ENCODE measurements at regions not wholly inside any gene's neighbourhood (a gene's known extent, or its start where the extent isn't known, plus 50 kb on each side); places are given as distances from the start of the nearest gene placed in this dataset.

DNA sequence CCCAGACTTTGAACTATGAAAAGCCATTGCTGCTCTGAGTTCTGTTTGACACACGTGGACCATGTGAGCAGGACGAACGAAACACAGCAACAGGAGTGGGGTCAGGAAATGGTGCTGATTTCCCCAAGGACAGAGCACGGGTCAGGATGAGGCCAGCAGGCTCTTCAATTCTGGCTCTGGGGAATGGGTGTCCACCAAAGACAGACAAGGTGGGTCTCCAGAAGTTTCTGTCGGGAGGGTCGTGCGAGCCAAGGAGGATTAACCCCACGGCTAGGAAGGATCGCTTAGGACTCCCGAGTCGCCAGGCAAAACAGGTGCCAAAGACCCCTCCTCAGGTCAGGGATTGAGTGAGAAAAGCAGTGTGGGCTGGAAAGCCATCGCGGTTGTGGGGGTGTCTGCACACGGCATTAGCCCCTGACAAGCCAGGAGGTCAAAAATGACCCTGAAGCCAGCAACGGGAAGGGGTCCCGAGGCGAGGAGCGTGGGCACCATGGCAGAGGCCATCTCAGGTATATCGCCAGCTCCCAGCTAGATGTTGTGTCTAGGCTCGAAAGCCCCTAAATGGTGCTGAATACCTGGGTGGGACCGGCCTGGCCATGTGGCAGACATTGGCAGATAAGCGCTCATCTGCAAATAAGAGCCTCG, 213.9 kb upstream of the SALL3 start:
- in situ Hi-C loops (cut with MboI; ENCODE audit: low sequenced_read_pairs): no loop called here

DNA sequence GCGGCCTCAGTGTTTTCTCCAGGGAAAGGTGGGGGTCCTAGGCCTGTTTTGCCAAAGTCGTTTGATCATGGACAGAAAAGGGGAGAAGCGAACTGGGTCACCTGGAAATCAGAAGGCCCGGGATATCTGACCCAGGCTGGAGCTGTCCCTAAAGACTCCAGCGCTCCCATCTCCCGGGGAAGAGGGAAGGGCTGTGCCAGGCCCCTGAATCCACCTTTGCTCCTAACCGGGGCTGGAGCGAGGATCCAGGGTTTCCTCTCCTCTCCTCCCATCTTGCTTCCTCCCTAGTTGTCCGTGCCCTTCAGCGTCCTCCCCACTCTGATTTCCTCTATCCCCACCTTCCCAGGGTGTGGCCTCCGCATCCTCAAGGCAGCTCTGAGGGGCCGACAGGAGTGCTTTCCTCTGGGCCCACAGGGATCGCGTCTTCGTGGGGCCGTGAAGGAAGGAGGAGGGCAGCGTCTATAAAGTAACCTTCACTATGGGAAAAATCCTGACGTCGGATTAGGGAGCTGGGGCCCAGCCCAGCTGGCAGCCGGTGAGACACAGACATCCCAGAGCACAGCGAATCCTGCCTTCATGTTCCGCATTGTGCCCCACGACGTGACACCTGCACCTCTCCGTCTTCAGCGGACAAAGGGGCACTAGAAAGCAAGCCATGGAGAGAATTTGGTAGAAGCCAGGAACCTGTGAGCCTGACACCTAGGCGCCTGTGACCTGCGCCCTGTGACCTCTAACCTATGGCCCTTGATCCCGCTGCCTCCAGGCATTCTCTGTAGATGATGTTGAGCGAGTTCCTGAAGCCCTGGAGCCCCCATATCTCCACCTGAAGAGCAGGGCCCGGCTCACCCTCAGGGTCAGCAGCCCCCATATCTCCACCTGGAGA, 212.7 kb upstream of the SALL3 start:
- in situ Hi-C loops (cut with MboI; ENCODE audit: low sequenced_read_pairs): no loop called here

GRCh38 chr18:78767648-78768071, 212.0 kb upstream of the SALL3 start:
- in situ Hi-C loops (cut with MboI; ENCODE audit: low sequenced_read_pairs): no loop called here

- in situ Hi-C loops (cut with MboI; ENCODE audit: low sequenced_read_pairs): no loop called here
Measured at GRCh38 chr18:78768221-78768620, 211.4 kb upstream of the SALL3 start.

DNA sequence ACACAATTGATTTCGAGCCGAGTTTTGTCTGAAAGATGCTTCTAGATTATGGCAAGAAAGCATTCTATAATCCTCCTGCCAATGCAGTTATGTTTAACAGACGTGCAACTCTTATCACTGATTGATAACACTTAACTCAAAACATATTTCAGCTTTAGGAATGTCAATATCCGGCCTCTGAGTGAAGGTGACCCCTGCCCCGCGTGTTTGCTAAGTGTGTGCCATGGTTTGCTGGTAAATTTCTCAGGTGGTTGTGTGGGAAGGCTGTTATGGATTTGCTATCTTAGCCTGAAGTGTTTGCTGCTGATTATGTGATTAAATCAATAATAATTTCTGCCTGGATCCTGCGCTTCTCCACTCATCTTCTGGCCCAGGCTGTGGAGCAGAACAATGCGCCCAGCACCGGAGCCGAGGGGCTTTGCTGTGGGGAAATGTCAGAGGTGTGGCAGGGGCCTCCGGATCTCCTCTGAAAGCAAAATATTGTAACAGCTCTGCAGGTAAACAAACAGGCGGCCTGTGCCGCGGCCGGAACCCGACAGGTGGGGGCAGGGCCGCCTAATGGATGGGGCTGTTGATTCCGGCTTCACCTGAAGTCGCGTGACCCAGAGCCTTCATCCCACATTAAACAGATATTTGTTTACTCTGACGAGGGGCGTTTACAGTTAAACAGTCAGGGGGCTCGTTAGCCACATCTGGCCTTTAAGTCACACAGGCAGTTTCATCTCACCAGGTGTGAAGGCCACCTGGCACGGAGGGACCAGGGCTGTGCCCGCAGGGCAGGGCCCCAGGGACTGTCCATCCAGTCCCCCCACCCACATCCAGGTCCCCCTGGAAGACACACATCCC, 210.7 kb upstream of the SALL3 start:
- in situ Hi-C loops (cut with MboI; ENCODE audit: low sequenced_read_pairs): no loop called here

DNA sequence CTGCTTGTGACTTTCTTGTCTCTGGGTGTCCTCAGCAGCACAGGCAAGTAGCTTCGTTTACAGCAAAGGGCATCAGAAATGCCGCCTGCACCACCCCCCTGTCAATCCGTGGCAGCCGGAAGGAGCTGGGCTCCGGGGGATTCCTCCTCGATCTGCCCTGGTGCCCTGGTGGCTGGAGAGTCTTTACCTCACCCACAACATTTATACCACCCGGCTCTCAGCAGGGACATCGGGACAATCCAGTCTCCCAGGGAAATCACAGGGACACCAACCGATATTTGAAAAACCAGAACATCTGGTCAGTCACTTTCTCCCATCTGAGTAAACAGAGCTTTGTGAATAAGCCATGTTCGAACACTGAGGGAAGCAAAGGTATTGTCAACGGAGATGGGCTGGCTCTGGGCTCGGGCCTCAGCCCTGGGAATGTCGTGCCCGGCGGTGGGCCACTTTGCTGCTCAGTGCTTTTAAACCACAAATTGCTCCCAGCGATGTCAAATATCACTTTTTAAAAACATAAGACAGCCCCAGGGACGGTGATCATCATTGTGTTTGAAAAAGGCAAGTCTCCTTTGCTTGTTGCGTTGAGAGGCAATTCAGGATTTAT, 210.0 kb upstream of the SALL3 start:
- in situ Hi-C loops (cut with MboI; ENCODE audit: low sequenced_read_pairs): no loop called here

DNA sequence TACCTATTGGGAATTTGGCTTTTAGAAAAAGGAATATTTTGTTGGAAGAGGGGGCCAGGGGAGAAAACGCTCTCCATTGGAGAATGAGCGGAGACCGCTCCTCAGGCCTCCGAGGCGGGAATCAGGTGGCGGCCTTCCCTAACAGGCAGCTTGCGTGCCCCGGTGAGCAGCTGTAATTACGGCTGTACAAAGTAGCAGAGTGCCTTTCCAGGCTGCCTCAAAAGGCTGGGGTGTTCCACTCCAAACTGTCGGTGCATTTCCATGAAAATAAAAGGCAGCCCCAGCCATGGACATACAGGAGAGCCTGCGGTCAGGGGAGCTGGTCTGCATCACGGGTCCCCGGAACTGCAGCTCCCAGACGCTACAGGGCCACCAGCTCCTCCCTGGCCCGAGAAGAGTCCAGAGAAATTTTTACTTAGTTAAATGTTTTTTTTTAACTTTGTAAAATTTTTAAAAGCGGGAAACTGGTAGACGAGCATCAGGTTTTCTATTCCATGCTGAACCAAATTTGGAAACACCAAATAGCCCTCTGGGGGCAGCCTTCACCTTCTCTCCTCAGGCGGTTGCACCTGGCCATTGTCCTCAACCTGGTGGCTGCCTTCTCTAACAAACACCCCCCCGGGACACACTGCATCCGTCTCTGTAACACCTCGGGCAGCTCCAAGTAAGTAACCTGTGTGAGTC, 209.3 kb upstream of the SALL3 start:
- in situ Hi-C loops (cut with MboI; ENCODE audit: low sequenced_read_pairs): no loop called here

DNA sequence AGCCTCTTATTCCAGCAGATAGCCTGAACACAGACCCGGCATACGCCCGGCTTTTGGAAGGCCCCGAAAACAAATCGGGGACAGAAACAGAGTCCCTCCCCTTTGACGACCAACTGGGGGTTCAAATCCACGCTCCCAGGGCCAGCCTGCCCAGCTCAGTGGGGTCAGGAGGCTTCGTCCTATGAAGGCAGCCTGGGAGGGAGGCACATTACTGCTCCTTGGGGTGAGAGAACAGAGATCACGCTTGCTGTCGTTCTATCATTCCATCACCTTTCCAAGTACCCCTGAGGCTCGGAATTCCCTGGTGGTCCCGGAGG, 208.8 kb upstream of the SALL3 start:
- in situ Hi-C loops (cut with MboI; ENCODE audit: low sequenced_read_pairs): no loop called here

DNA sequence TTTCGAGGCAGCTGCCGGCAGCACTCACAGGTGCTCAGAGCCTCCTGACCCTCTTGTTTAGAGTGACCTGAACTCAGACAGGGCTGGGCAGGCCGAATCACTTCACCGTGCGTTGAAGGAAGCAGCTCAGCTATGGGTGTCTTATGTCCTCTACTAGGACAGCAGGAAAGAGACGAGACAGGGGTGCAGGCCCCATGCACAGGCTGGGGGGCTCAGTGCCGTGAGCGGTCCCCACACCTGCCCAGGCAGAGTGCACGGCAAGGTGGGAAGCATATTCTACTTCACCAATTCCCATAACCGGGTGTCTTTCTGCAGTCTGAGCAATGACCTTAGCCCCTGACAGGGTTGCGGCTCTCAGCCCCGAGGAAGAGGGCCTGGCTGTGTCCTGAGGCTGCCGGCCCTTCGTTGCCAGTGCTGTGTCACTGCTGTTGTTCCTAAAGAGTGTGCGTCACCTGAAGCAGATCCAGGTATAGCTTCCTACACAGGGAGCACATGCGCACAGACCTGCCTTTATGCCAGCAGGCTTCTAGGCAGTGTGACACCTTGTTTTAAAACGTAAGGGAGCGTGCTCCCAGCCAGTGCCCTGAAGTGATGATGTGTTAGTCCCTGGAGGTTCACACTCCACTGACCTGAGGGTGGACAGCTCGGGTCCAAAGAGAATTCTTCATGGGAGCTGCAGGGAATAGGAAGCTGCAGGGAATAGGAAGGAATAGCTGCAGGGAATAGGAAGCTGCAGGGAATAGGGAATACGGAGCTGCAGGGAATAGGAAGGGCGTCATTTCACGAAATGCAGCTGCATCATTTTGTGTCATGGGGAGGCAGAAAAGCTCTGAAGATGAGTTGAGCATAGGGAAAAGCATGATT, 207.9 kb upstream of the SALL3 start:
- in situ Hi-C loops (cut with MboI; ENCODE audit: low sequenced_read_pairs): no loop called here

DNA sequence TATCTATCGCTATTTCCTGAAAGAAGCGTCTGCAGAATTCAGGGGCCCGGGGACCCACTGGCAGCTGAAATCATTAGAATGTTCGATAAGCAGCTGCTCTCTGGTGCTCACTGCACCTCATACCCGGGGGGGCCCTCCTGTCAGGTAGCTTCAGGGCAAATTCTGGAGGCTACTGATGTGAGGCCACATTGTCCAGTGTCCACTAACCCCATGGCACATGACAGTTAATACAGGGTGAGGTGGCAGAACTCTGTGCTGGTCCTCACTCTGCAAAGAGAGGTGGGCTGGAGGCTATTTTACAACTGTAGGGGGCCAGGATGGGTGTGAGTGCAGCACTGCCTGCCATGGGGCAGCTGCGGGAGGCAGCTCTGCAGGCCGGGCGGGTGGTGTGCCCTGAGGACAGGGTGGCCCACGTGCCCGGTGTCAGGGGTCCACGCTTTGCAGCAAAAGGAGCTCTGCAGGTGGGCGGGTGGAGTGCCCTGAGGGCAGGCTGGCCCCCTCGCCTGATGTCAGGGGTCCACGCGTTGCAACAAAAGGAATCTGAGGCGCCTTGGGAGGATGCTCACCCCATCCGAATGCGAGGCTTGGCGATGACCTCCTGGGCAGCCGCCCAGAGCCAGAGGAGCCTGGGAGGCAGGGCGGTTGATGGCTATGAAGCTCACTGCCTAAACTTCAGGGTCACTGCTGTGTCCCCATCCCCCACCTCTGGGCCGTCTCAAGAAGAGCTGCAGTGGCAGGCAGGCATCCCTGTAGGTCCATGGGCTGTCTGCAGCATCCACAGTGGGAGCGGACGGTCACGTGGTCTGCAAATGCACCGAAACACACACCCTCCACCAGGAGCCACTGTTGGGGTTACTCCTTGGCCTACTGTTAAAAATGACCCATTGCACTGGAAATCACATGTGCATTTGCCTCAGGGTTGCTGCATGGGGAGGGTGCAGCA, 207.0 kb upstream of the SALL3 start:
- in situ Hi-C loops (cut with MboI; ENCODE audit: low sequenced_read_pairs): no loop called here

- in situ Hi-C loops (cut with MboI; ENCODE audit: low sequenced_read_pairs): no loop called here
Measured at GRCh38 chr18:78773303-78773755, 206.3 kb upstream of the SALL3 start.

- in situ Hi-C loops (cut with MboI; ENCODE audit: low sequenced_read_pairs): no loop called here
Measured at GRCh38 chr18:78773819-78774218, 205.8 kb upstream of the SALL3 start.

DNA sequence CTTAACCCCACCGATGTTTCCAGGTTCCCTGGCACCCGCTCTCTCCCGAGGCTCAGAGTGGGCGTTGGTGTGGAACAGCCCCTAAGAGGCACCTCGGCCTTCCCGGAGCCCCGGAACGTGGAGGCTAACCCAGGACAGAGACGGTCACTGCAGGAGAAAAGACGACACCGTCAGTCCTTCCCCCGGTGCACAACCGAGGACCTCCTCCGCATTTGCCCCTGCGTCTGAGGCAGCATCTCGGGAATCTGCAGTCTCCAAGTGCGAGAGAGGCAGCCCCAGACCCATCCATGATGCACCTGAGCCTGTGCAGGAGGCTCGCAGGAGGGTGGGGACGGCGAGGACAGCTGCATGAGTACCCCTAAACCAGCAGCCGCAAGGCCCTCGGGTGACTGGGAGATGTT, 204.9 kb upstream of the SALL3 start:
- in situ Hi-C loops (cut with MboI; ENCODE audit: low sequenced_read_pairs): no loop called here

- in situ Hi-C loops (cut with MboI; ENCODE audit: low sequenced_read_pairs): no loop called here
Measured at GRCh38 chr18:78776151-78776550, 203.5 kb upstream of the SALL3 start.

GRCh38 chr18:78776706-78777285, 202.8 kb upstream of the SALL3 start:
- in situ Hi-C loops (cut with MboI; ENCODE audit: low sequenced_read_pairs): no loop called here

- in situ Hi-C loops (cut with MboI; ENCODE audit: low sequenced_read_pairs): no loop called here
Measured at GRCh38 chr18:78777992-78778391, 201.6 kb upstream of the SALL3 start.

GRCh38 chr18:78778651-78779050, 201.0 kb upstream of the SALL3 start:
- in situ Hi-C loops (cut with MboI; ENCODE audit: low sequenced_read_pairs): no loop called here

Data from HL-60/S4 treated with phorbol 12-myristate 13-acetate at 8.2 ng/mL for 4 days and 3 days (cell line).